GM23338 (cell line): ENCODE measurements at regions not wholly inside any gene's neighbourhood (a gene's known extent, or its start where the extent isn't known, plus 50 kb on each side); places are given as distances from the start of the nearest gene placed in this dataset.

Experiments
- ATAC-seq: fragments of 200-7000 bp; cut with Tn5 transposase; 3 replicates; pipeline ENCODE4 v1.9.1; 2020
- DNase-seq: peaks from one replicate; pipeline ENCODE4 v3.0.0-alpha.2; 2015; ENCODE audit warnings: low spot score
- H2AFZ ChIP-seq: fragments of 200-600 bp; sonication (generic); 2 replicates; pipeline ENCODE4 v1.8.0; 2016; ENCODE audit warnings: antibody characterized with exemption, mild to moderate bottlenecking, moderate library complexity
- H3F3A ChIP-seq: fragments of 200-600 bp; sonication (generic); replicated peaks from 2 replicates; pipeline ENCODE4 v1.8.0; 2017; ENCODE audit warnings: antibody characterized with exemption, mixed run types, low read depth
- H3K27ac ChIP-seq: fragments of 200-600 bp; sonication (generic); 2 replicates; pipeline ENCODE4 v1.6.1; 2016; ENCODE audit warnings: low read depth
- H3K27me3 ChIP-seq: fragments of 200-600 bp; sonication (generic); 2 replicates; pipeline ENCODE4 v1.8.0; 2016; ENCODE audit warnings: mild to moderate bottlenecking, mixed run types, moderate library complexity; ENCODE audit not compliant: insufficient read depth
- H3K36me3 ChIP-seq: fragments of 200-600 bp; sonication (generic); 2 replicates; pipeline ENCODE4 v1.8.0; 2016; ENCODE audit warnings: mild to moderate bottlenecking; ENCODE audit not compliant: insufficient read depth
- H3K4me1 ChIP-seq: fragments of 200-600 bp; sonication (generic); 2 replicates; pipeline ENCODE4 v1.8.0; 2016; ENCODE audit warnings: mild to moderate bottlenecking, moderate library complexity; ENCODE audit not compliant: insufficient read depth
- H3K4me2 ChIP-seq: fragments of 200-600 bp; sonication (generic); 2 replicates; pipeline ENCODE4 v1.7.1; 2017; ENCODE audit warnings: mixed run types
- H3K4me3 ChIP-seq: fragments of 200-600 bp; sonication (generic); 2 replicates; pipeline ENCODE4 v1.6.1; 2016; ENCODE audit warnings: mixed run types
- H3K79me2 ChIP-seq: fragments of 200-600 bp; sonication (generic); replicated peaks from 2 replicates; pipeline ENCODE4 v1.8.0; 2017; ENCODE audit warnings: mild to moderate bottlenecking; ENCODE audit not compliant: insufficient read depth
- H3K9me2 ChIP-seq: fragments of 200-600 bp; sonication (generic); 2 replicates; pipeline ENCODE4 v1.8.0; 2017; ENCODE audit not compliant: insufficient read depth
- H4K20me1 ChIP-seq: fragments of 200-600 bp; sonication (generic); replicated peaks from 2 replicates; pipeline ENCODE4 v1.8.0; 2017; ENCODE audit warnings: mild to moderate bottlenecking; ENCODE audit not compliant: insufficient read depth
- H3K27ac Mint-ChIP-seq: 2 replicates; pipeline ENCODE4 v1.8.0; 2020; ENCODE audit warnings: inconsistent platforms, mild to moderate bottlenecking, moderate library complexity, mixed read lengths
- H3K27me3 Mint-ChIP-seq: 3 replicates; pipeline ENCODE4 v1.8.0; 2022; ENCODE audit warnings: low read depth, mild to moderate bottlenecking, moderate library complexity, mixed read lengths, inconsistent platforms; ENCODE audit not compliant: insufficient read depth, poor library complexity
- H3K36me3 Mint-ChIP-seq: 3 replicates; pipeline ENCODE4 v1.8.0; 2021; ENCODE audit warnings: low read depth, mild to moderate bottlenecking, inconsistent platforms, moderate library complexity, mixed read lengths
- H3K4me1 Mint-ChIP-seq: 3 replicates; pipeline ENCODE4 v1.8.0; 2020; ENCODE audit warnings: mild to moderate bottlenecking, inconsistent platforms, mixed read lengths
- H3K4me3 Mint-ChIP-seq: 3 replicates; pipeline ENCODE4 v1.8.0; 2021; ENCODE audit warnings: moderate library complexity, mild to moderate bottlenecking, inconsistent platforms, mixed read lengths
- H3K9me3 Mint-ChIP-seq: 3 replicates; pipeline ENCODE4 v1.8.0; 2020; ENCODE audit warnings: moderate library complexity, mild to moderate bottlenecking, inconsistent platforms, mixed read lengths
- CREB1 ChIP-seq: fragments of 250-450 bp; sonication (Bioruptor Pico); IDR thresholded peaks from 2 replicates; pipeline ENCODE4 v1.5.0; 2020; ENCODE audit warnings: low read depth, mild to moderate bottlenecking, moderate library complexity
- ETS1 ChIP-seq: IDR thresholded peaks from 2 replicates; pipeline ENCODE4 v1.6.1; 2016; ENCODE audit warnings: antibody characterized with exemption
- EZH2 ChIP-seq: fragments of 200-600 bp; sonication (generic); IDR thresholded peaks from one replicate; pipeline ENCODE4 v1.8.0; 2017; ENCODE audit warnings: antibody characterized with exemption, mild to moderate bottlenecking, low read depth; ENCODE audit not compliant: unreplicated experiment
- JUNB ChIP-seq: IDR thresholded peaks from one replicate; pipeline ENCODE4 v1.6.1; 2016; ENCODE audit warnings: antibody characterized with exemption; ENCODE audit not compliant: unreplicated experiment
- NANOG ChIP-seq: IDR thresholded peaks from 2 replicates; pipeline ENCODE4 v1.6.1; 2016; ENCODE audit warnings: antibody characterized with exemption, borderline replicate concordance
- POLR2AphosphoS5 ChIP-seq: IDR thresholded peaks from 2 replicates; pipeline ENCODE4 v1.6.1; 2016; ENCODE audit warnings: antibody characterized with exemption, low read depth
- REST ChIP-seq: IDR thresholded peaks from one replicate; pipeline ENCODE4 v1.6.1; 2018; ENCODE audit warnings: antibody characterized with exemption; ENCODE audit not compliant: unreplicated experiment
- STAT1 ChIP-seq: IDR thresholded peaks from one replicate; pipeline ENCODE4 v1.6.1; 2016; ENCODE audit warnings: antibody characterized with exemption; ENCODE audit not compliant: unreplicated experiment
- ZNF114 ChIP-seq: fragments of 250-450 bp; sonication (Bioruptor Pico); IDR thresholded peaks from 2 replicates; pipeline ENCODE4 v1.5.0; 2020; ENCODE audit warnings: mild to moderate bottlenecking, moderate library complexity
- ZNF462 ChIP-seq: fragments of 250-450 bp; sonication (Bioruptor Pico); IDR thresholded peaks from 2 replicates; pipeline ENCODE4 v1.5.0; 2020; ENCODE audit warnings: mild to moderate bottlenecking, moderate library complexity

- TF ChIP-seq ZNF462 (CRISPR knock-in tag) (no peak), EZH2 (no peak), ZNF114 (CRISPR knock-in tag) (no peak), NANOG (no peak), POLR2AphosphoS5 (no peak), STAT1 (no peak), ETS1 (no peak)
Measured at GRCh38 chr5:155783791-155784190, 543.2 kb upstream of the SGCD start (continued).

GRCh38 chr5:155786108-155786507 lies 540.9 kb upstream of the SGCD start:
- DNase-seq = no peak
- TF ChIP-seq ZNF114 (CRISPR knock-in tag) = no peak
- TF ChIP-seq REST = no peak
- no peak for TF ChIP-seq STAT1
- no peak for TF ChIP-seq CREB1
- TF ChIP-seq POLR2AphosphoS5 = no peak
- no peak for TF ChIP-seq JUNB
- TF ChIP-seq NANOG = no peak

More at GRCh38 chr5:155786108-155786507, 540.9 kb upstream of the SGCD start:
- H3K27me3 ChIP-seq = no peaks in the 10 kb centered on the region
- H4K20me1 ChIP-seq = no peaks in the 10 kb centered on the region
- H3K27ac Mint-ChIP-seq = no peak overlapping the region
- H3K27me3 Mint-ChIP-seq = no peaks in the 10 kb centered on the region
- no peak overlapping the region for H3K4me3 Mint-ChIP-seq
- H3K9me3 Mint-ChIP-seq = peaks cover 13% of the 10 kb centered on the region; the same call in 2 of the 3 replicates
- H3K4me3 ChIP-seq = no peak overlapping the region
- no peaks in the 10 kb centered on the region; the same call in 1 of the 2 replicates for H3K9me2 ChIP-seq
- no peak overlapping the region for H3K4me2 ChIP-seq
- H3F3A ChIP-seq = no peaks in the 10 kb centered on the region
- no peaks in the 10 kb centered on the region for H3K4me1 Mint-ChIP-seq
- H3K4me1 ChIP-seq = no peaks in the 10 kb centered on the region
- no peak overlapping the region for H3K27ac ChIP-seq
- H3K36me3 ChIP-seq = no peaks in the 10 kb centered on the region
- H3K79me2 ChIP-seq = no peaks in the 10 kb centered on the region
- peaks cover 5% of the 10 kb centered on the region; the same call in 2 of the 3 replicates for H3K36me3 Mint-ChIP-seq
- no peak for ATAC-seq
- no peak overlapping the region for H2AFZ ChIP-seq
